ENCODE measurements at regions not wholly inside any gene's neighbourhood (a gene's known extent, or its start where the extent isn't known, plus 50 kb on each side); places are given as distances from the start of the nearest gene placed in this dataset.

- DNase-seq, result no peak
- no peaks in the 10 kb centered on the region for H3K36me3 Mint-ChIP-seq
- CTCF ChIA-PET, result no interaction called here
- no peak overlapping the region for H3K4me3 Mint-ChIP-seq
- no peak overlapping the region for H3K27ac Mint-ChIP-seq
- peaks cover 11% of the 10 kb centered on the region for H3K27me3 Mint-ChIP-seq
- no peaks in the 10 kb centered on the region for H3K9me3 Mint-ChIP-seq
- H3K4me1 Mint-ChIP-seq, result no peaks in the 10 kb centered on the region
These were observed 315.4 kb downstream of the RBM26 start for GRCh38 chr13:79090552-79091124.

- Mint-ChIP-seq H3K4me1 (no peaks in the 10 kb centered on the region), H3K36me3 (no peaks in the 10 kb centered on the region), H3K27ac (no peak overlapping the region), H3K27me3 (peaks cover 3% of the 10 kb centered on the region), H3K9me3 (no peaks in the 10 kb centered on the region), H3K4me3 (no peak overlapping the region)
- no peak for DNase-seq
- CTCF ChIA-PET, result no interaction called here
These were observed 321.1 kb downstream of the RBM26 start for GRCh38 chr13:79084802-79085424.

DNA sequence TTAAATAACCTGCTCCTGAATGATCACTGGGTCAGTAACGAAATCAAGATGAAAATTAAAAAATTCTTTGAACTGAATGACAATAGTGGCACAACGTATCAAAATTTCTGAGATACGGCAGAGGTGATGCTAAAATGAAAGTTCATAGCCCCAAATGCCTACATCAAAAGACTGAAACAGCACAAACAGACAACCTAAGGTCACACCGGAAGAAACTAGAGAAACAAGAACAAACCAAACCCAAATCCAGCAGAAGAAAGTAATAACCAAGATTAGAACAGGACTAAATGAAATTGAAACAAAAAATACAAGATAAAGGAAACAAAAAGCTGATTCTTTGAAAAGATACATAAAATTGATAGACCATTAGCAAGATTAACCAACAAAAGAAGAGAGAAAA is 324.1 kb downstream of the RBM26 start:
- Mint-ChIP-seq H3K9me3 (no peaks in the 10 kb centered on the region), H3K36me3 (no peaks in the 10 kb centered on the region), H3K27me3 (peaks cover 6% of the 10 kb centered on the region), H3K27ac (no peak overlapping the region), H3K4me3 (no peak overlapping the region), H3K4me1 (peaks cover 6% of the 10 kb centered on the region)
- no peak for DNase-seq
- CTCF ChIA-PET, result no interaction called here

GRCh38 chr13:79079351-79079839 is 326.7 kb downstream of the RBM26 start:
- H3K4me3 Mint-ChIP-seq, result no peak overlapping the region
- no peaks in the 10 kb centered on the region for H3K36me3 Mint-ChIP-seq
- DNase-seq, result no peak
- H3K9me3 Mint-ChIP-seq, result no peaks in the 10 kb centered on the region
- H3K27ac Mint-ChIP-seq, result no peak overlapping the region
- CTCF ChIA-PET, result no interaction called here
- peaks cover 6% of the 10 kb centered on the region for H3K27me3 Mint-ChIP-seq
- H3K4me1 Mint-ChIP-seq, result peaks cover 6% of the 10 kb centered on the region

DNA sequence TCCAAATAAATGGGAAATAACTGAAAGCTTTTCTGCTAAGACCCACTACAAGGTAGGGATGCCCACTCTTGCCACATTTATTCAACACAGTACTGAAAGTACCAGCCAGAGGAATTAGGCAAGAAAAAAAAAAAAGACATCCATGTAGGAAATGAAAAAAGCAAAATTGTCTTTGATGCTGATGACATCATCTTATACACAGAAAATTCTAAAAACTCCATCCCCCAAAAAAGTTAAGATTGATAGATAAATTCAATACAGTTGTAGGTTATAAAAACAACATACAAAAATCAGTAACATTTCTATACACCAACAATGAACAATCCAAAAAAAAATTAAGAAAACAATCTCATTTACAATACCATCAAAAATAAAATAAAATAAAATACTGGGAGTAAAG is 330.4 kb downstream of the RBM26 start:
- Mint-ChIP-seq H3K27ac (no peak overlapping the region), H3K4me1 (peaks cover 6% of the 10 kb centered on the region), H3K27me3 (peaks cover 6% of the 10 kb centered on the region), H3K9me3 (no peaks in the 10 kb centered on the region), H3K36me3 (no peaks in the 10 kb centered on the region), H3K4me3 (no peak overlapping the region)
- CTCF ChIA-PET, result no interaction called here
- DNase-seq, result no peak

DNA sequence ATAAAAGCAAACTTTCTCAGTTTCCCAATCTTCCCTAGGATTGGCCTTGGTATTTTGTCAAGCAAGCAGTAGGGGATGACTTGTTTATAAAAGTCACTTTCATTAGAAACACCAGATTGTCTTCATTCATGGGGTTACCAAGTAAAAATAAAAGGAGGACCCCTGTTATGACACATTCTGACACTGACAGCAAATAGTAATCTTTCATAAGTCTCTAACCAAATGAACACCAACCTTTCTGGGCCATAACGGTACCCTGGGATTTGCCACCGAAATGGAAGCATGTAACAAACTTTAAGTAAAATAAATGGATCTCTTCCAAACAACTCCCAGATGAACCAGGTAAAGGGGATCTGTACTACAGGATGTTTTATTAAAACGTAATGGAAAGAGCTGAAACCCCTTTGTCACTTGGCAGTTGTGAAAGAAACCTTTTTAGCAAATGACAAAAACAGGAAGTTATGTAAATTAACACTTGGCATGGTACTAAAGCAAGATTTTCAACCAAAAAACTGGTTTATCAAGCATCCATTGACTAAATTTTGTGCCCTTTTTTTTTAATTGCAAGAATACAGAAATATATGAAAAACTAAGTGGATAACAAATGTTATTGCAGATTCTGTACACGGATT is 335.6 kb downstream of the RBM26 start:
- Mint-ChIP-seq H3K27me3 (peaks cover 3% of the 10 kb centered on the region), H3K27ac (no peak overlapping the region), H3K36me3 (no peaks in the 10 kb centered on the region), H3K9me3 (no peaks in the 10 kb centered on the region), H3K4me3 (no peak overlapping the region), H3K4me1 (no peaks in the 10 kb centered on the region)
- CTCF ChIA-PET, result no interaction called here
- no peak for DNase-seq

DNA sequence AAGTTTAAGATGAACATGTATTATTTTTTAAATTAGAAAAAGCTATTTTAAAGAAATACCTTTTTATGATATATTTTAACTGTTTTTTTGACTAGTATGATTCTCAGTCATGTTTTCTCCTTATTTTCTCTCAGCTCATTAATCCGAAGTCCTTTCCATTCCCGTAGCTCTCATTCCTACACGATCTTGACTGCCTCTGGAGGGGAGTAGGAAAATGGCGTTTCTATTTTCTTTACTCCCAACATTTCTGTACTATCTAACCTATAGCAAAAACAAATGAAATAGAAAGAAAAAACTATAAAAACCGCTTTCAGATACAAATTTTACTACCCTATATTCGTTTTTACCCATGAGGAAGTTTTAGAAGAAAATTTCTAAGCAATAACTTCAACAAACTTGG is 343.8 kb downstream of the RBM26 start:
- H3K36me3 Mint-ChIP-seq, result no peaks in the 10 kb centered on the region
- H3K4me1 Mint-ChIP-seq, result no peaks in the 10 kb centered on the region
- CTCF ChIA-PET, result no interaction called here
- no peaks in the 10 kb centered on the region for H3K27me3 Mint-ChIP-seq
- H3K9me3 Mint-ChIP-seq, result no peaks in the 10 kb centered on the region
- no peak overlapping the region for H3K27ac Mint-ChIP-seq
- no peak overlapping the region for H3K4me3 Mint-ChIP-seq
- DNase-seq, result no peak

GRCh38 chr13:79060216-79060615 is 345.8 kb downstream of the RBM26 start:
- DNase-seq, result no peak
- Mint-ChIP-seq H3K36me3 (no peaks in the 10 kb centered on the region), H3K27me3 (no peaks in the 10 kb centered on the region), H3K4me1 (no peaks in the 10 kb centered on the region), H3K9me3 (no peaks in the 10 kb centered on the region), H3K27ac (no peak overlapping the region), H3K4me3 (no peak overlapping the region)
- CTCF ChIA-PET, result no interaction called here

DNA sequence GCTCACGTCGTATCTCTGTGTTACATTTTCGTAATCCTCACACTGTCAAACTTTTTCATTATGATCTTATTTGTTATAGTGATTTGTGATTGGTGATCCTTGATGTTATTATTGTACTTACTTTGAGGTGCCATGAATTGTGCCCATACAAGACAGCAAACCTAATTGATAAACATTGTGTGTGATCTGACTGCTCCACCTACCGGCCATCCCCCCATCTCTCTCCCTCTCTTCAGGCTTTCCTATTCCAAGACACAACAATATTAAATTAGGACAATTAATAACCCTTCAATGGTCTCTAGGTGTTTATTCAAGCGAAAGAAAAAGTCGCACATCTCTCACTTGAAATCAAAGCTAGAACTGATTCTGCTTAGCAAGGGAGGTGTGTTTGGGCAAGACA is 349.3 kb downstream of the RBM26 start:
- Mint-ChIP-seq H3K4me3 (no peak overlapping the region), H3K36me3 (no peaks in the 10 kb centered on the region), H3K4me1 (no peaks in the 10 kb centered on the region), H3K27ac (no peak overlapping the region), H3K9me3 (no peaks in the 10 kb centered on the region), H3K27me3 (no peaks in the 10 kb centered on the region)
- CTCF ChIA-PET, result no interaction called here
- DNase-seq, result no peak

DNA sequence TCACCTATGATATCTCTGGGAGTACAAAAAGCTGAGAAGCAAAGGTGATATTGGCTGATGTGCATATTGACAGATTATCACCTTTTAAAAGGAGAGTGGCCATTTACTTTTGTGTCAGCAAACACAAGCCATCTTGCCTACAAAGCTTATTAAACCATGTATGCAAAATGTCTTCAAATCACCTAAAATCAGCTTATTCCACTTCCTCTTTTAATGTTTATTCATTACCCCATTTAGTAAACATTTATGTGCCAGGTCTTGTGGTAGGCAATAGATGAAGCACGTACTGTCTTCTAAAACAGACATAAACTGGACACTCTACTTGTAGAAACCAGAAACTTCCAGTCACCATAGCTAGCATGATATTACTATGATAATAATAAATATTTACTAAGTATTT is 354.6 kb downstream of the RBM26 start:
- H3K36me3 Mint-ChIP-seq, result no peaks in the 10 kb centered on the region
- no peak overlapping the region for H3K27ac Mint-ChIP-seq
- H3K9me3 Mint-ChIP-seq, result no peaks in the 10 kb centered on the region
- H3K4me1 Mint-ChIP-seq, result no peaks in the 10 kb centered on the region
- H3K27me3 Mint-ChIP-seq, result peaks cover 6% of the 10 kb centered on the region
- no peak for DNase-seq
- CTCF ChIA-PET, result no interaction called here
- H3K4me3 Mint-ChIP-seq, result no peak overlapping the region

DNA sequence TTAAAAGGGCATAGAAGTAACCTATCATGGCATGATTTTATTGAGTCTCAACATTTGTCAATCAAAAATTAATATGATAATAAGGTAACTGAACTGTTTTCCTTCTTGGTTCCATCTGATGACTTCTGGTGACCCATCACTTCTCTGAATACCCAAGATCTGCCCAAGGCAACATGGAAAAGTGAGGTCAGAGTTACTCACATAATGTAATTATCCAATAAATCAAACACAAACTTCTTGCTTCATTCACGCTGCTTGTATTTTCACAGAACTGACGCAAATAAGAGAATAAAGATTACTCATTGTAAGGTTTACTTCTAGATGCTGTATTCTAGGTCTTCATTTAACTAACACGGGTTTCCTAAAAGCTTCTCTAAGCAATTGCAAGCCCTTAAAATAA is 361.6 kb downstream of the RBM26 start:
- DNase-seq, result no peak
- H3K27me3 Mint-ChIP-seq, result peaks cover 6% of the 10 kb centered on the region
- no peak overlapping the region for H3K27ac Mint-ChIP-seq
- H3K4me3 Mint-ChIP-seq, result no peak overlapping the region
- CTCF ChIA-PET, result no interaction called here
- no peaks in the 10 kb centered on the region for H3K4me1 Mint-ChIP-seq
- H3K9me3 Mint-ChIP-seq, result no peaks in the 10 kb centered on the region
- no peaks in the 10 kb centered on the region for H3K36me3 Mint-ChIP-seq

GRCh38 chr13:79043208-79043607 is 362.8 kb downstream of the RBM26 start:
- no peaks in the 10 kb centered on the region for H3K36me3 Mint-ChIP-seq
- H3K27me3 Mint-ChIP-seq, result peaks cover 6% of the 10 kb centered on the region
- no peak for DNase-seq
- CTCF ChIA-PET, result no interaction called here
- H3K27ac Mint-ChIP-seq, result no peak overlapping the region
- no peaks in the 10 kb centered on the region for H3K9me3 Mint-ChIP-seq
- H3K4me1 Mint-ChIP-seq, result no peaks in the 10 kb centered on the region
- no peak overlapping the region for H3K4me3 Mint-ChIP-seq

DNA sequence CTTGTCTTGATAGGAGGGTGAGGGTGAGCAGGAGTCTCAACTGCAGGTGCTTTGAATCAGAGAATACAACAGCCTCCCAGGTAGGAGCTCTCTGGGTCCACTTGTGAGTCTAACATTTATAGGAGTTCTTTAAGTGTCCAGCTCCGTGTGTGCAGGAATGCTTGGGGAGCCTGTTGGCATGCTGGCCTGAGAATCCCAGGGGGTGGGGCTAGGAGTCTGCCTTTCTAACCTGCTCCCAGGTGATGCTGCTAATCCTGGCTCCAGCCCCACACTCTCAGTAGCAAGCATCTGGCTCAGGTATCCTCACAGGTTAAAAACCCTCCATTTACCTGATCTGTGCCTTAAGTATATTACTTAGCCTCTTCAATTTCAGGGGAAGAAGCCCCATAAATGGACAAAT is 368.9 kb downstream of the RBM26 start:
- Mint-ChIP-seq H3K27me3 (no peaks in the 10 kb centered on the region), H3K4me3 (no peak overlapping the region), H3K4me1 (no peaks in the 10 kb centered on the region), H3K27ac (no peak overlapping the region), H3K9me3 (no peaks in the 10 kb centered on the region), H3K36me3 (no peaks in the 10 kb centered on the region)
- CTCF ChIA-PET, result interaction anchor here (0.6 kb wide), 1 partner anchor 94 kb away, joined by 3 read pairs; no protein-coding TSS in a partner anchor
- DNase-seq, result no peak

DNA sequence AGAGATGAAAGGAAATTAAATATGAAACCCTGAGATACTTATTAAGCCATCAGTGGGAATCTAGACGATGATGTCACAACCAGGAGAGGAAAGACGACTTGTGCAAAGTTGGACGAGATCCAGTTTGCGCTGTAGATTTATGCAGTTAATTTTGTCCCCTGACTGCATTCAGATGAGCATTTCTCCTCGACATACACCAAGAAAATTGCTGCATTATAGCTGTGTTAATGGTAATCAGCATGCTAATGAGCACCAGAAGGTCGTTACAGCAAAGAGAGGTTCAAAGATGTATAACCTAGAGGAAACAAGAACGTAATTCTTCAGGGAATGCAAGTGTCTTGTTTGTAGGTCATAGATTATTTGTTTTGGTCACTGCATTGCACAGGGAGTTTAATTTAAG is 371.7 kb downstream of the RBM26 start:
- H3K36me3 Mint-ChIP-seq, result no peaks in the 10 kb centered on the region
- H3K9me3 Mint-ChIP-seq, result no peaks in the 10 kb centered on the region
- DNase-seq, result no peak
- H3K27ac Mint-ChIP-seq, result no peak overlapping the region
- H3K4me1 Mint-ChIP-seq, result no peaks in the 10 kb centered on the region
- no peaks in the 10 kb centered on the region for H3K27me3 Mint-ChIP-seq
- CTCF ChIA-PET, result no interaction called here
- H3K4me3 Mint-ChIP-seq, result no peak overlapping the region

DNA sequence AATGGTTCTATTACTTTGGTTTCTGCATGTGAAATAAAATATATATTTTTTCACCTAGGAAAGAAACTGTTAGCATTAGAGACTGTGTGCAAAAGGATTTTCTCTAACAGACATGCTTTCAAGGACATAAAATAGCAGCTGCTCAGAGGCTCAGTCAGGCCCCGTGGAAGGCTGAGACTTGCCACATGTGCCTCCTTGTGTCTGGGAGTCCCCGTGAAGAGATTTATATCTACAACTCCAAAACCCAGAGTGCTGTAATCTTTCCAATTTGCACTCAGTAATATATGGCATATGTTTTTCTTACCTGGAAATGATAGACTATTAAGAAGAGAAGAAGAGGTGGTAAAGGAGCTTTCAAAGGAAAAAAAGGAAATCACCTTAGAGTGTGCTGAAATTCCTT is 371.6 kb upstream of the OBI1 start:
- no peak overlapping the region for H3K4me3 Mint-ChIP-seq
- H3K9me3 Mint-ChIP-seq, result no peaks in the 10 kb centered on the region
- H3K27me3 Mint-ChIP-seq, result no peaks in the 10 kb centered on the region
- H3K27ac Mint-ChIP-seq, result no peak overlapping the region
- CTCF ChIA-PET, result no interaction called here
- no peaks in the 10 kb centered on the region for H3K36me3 Mint-ChIP-seq
- no peak for DNase-seq
- H3K4me1 Mint-ChIP-seq, result no peaks in the 10 kb centered on the region
